Renal cortex interstitium (tissue), 11 donors: ENCODE measurements at regions not wholly inside any gene's neighbourhood (a gene's known extent, or its start where the extent isn't known, plus 50 kb on each side); places are given as distances from the start of the nearest gene placed in this dataset.
"Not testable (repeated sequence)": the region's sequence is repeated elsewhere in the genome, so short reads cannot be mapped to it uniquely, and the experiment has no call there.

ENCODE experiments used
- DNase-seq, 11 donors: peaks; one replicate each; pipeline ENCODE4 v3.0.0-alpha.2; 2013; ENCODE audit warnings: low read depth in 9 of 11, low spot score in 4 of 11; ENCODE audit errors: extremely low read depth in 1 of 11

DNA sequence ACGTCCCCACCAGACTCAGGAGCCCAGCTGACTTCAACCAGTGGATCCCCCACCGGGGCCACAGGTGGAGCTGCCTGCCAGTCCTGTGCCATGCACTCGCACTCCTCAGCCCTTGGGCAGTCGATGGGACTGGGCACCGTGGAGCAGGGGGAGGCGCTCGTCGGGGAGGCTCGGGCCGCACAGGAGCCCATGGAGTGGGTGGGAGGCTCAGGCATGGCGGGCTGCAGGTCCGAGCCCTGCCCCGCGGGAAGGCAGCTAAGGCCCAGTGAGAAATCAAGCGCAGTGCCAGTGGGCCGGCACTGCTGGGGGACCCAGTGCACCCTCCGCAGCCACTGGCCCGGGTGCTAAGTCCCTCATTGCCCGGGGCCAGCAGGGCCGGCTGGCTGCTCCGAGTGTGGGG, 52.3 kb upstream of the LRRC30 start:
- DNase-seq: not testable (repeated sequence)

DNA sequence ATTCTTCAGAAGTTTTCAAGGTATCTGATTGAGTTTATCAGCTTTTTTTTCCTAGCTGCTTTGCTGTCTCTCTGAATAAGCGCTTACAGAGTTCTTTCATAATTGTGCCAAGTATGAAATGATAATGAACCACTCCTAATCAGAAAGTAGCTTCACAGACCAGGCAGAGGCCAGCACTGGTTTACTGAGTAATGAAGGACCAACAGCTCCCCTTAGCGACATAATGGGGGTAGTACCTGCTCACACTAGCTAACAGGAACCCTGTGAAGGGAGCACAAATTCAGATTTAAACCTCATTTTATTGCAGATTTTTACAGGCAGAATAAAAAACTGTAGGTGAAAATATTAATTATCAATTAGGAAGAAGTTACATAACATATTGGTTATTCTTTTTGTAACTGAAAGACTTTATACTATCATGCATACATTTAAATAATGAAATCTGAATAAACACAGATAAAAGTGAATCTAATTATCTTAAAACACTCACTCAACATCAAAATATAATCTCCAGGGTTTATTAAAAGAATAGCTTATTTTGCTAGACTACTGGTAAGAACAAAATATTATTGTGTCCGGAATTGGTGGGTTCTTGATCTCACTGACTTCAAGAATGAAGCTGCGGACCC, 53.7 kb upstream of the LRRC30 start:
- peak; percentile 25 to 53 (median 45) for DNase-seq

DNA sequence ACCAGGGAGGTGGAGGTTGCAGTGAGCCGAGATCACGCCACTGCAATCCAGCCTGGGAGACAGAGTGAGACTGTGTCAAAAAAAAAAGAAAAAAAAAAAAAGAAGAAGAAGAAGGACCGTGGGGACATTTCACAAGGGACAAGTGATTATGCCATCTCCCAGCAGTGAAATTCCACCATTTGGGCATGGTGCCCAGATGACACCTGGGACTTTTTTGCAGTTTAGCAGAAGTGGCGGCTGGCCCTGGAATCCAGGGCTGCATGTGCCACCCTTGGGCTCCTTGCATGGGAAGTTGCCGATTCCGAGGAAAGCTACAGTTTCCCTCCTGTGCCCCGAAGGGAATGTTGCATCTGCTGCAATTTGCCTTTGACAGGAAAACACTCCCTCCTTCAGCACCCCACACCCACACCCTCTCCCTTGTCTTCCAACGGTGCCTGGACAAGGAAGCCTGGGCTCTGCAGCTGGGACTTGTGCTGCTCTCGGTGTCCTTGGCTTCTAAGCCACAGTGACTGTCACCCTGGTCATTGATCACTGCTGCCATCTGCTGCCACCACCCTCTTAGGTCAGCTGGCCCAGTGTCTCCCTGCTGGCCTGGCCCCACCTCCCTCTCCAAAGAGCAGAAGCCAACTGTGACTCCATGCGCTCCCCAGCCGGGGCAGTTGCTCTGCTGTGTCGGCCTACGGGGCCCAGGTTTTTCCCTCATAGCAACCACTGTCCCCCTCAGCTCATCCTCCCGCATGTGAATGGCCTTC, 56.4 kb upstream of the LRRC30 start:
- DNase-seq: no peak

DNA sequence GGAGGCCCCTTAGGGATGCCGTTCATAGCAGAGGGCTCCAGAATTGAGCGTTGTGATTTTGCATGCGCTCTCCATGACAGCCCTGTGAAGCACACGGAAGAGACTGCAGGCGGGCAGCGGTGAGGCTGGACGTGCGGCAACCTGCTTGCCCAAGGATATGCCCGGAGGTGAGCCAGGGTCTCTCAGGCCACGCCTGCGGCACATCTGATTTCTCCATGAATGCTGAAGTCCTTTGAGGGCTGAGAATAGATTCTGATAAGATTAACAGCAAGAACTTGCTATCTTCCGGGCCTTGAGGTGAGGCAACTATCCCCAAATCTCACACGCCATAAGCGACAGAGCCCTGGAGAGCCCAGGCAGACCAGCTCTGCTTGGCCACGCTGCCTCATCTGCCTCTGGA, 55.6 kb upstream of the LAMA1 start:
- no peak for DNase-seq

DNA sequence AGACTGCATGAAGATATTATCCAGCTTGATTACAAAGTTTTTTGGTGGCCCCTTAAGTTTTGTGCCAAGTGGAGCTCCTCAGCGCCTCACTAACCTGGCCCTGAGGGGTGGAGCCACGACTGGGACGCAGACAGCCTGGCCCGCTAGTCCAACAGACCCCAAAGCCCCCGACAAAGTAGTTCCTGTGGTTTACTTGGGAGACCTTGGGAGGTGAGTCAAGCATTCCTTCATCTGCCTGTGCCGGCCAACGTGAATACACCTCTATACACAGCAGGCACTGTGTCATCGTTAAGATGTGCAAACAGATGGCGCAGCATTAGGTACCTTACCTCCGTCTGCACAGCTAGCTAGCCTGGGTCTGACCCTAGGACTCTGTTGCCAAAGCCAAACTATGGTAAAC, 55.0 kb upstream of the LAMA1 start:
- no peak for DNase-seq

DNA sequence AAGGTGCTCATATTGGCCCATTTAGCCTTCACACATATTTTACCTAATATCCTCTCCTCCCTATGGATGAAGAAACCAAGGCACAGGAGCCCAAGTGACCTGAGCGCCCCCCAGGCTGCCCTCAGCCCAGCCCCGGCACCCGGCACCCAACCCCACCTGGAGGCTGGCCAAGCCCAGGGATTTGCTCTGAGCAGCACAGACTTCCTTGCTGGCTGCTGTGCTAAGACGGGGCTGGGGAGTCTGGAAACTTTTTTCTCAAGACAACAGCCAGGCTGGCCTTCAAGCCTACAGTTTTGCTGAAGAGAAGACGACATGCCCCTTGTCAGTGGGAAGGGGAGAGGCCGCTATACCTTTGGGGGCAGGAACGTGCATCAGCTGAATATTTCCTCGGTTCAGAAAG, 52.7 kb upstream of the LAMA1 start:
- DNase-seq: no peak

DNA sequence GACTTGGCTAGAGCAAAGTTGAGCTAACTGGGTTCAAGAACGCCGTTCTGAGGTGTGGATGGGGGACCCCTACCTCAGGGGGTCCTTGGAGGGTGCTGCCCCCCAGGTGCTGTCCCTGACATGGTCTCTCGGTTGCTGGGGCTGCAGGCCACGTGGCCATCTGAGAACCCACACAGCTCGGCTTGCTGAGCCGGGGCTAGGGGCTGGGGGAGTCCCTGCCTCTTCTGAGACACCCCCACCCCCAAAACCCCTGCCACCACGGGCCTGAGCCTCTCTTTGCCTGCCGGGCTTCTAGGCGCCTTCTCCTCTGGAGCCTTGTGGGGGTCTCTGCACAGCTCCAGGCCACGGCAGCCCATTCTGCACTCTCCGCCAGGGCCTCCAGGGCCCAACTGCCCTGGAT, 52.0 kb upstream of the LAMA1 start:
- DNase-seq: no peak

DNA sequence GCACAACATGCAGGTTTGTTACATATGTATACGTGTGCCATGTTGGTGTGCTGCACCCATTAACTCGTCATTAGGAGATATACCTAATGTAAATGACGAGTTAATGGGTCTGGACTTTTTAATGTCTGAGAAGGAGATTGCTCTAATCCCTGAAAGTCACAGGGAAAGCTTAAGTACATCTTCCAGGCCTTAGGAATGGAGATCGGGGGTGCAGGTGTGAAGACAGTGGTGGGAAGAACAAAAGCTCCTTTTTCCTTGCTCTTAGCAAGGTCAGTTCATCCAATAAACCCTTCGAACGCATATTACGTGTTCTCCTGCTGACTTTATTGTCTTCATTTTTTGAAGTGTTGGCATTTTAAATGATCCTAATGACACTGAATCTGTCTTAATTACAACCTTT, 50.8 kb upstream of the LAMA1 start:
- DNase-seq: no peak
